Natural killer cell (primary cell): ENCODE measurements at regions not wholly inside any gene's neighbourhood (a gene's known extent, or its start where the extent isn't known, plus 50 kb on each side); places are given as distances from the start of the nearest gene placed in this dataset.

ENCODE experiments used
- ATAC-seq, 3 donors: fragments of 150-1000 bp in 2 of 3; fragments of 200-7000 bp in 1 of 3; cut with Tn5 transposase; 1 replicate in 1 of 3; 2 replicates in 2 of 3; pipeline ENCODE4 v1.10.0; 2021; ENCODE audit warnings: mild to moderate bottlenecking in 2 of 3, moderate library complexity in 2 of 3
- DNase-seq, 2 donors: peaks; one replicate each; pipeline versions ENCODE4 v3.0.0 to v3.0.0-alpha.2; 2013 to 2021; ENCODE audit warnings: mixed read lengths in 1 of 2
- H3K27ac ChIP-seq: one replicate; pipeline ENCODE4 v1.5.1; 2013; ENCODE audit warnings: mild to moderate bottlenecking, low read length
- H3K27me3 ChIP-seq: one replicate; pipeline ENCODE4 v1.6.1; 2013; ENCODE audit warnings: low read length; ENCODE audit not compliant: control insufficient read depth, insufficient read depth
- H3K36me3 ChIP-seq: one replicate; pipeline ENCODE4 v1.6.1; 2013; ENCODE audit warnings: low read length; ENCODE audit not compliant: control insufficient read depth, insufficient read depth
- H3K4me1 ChIP-seq: one replicate; pipeline ENCODE4 v1.6.1; 2013; ENCODE audit warnings: low read length; ENCODE audit not compliant: control insufficient read depth, insufficient read depth
- H3K4me3 ChIP-seq: one replicate; pipeline ENCODE4 v1.5.1; 2013; ENCODE audit warnings: low read length
- H3K9me3 ChIP-seq: one replicate; pipeline ENCODE4 v1.6.1; 2013; ENCODE audit warnings: low read length; ENCODE audit not compliant: control insufficient read depth, insufficient read depth
- H3K27ac Mint-ChIP-seq, 2 donors: one replicate each; pipeline ENCODE4 v1.8.0; 2022; ENCODE audit warnings: mild to moderate bottlenecking in 2 of 2, mixed read lengths in 2 of 2, moderate library complexity in 1 of 2
- H3K27me3 Mint-ChIP-seq, 2 donors: one replicate each; pipeline ENCODE4 v1.8.0; 2022; ENCODE audit warnings: low read depth in 2 of 2, mixed read lengths in 2 of 2
- H3K36me3 Mint-ChIP-seq: one replicate; pipeline ENCODE4 v1.8.0; 2022; ENCODE audit warnings: mixed read lengths
- H3K4me1 Mint-ChIP-seq, 2 donors: one replicate each; pipeline ENCODE4 v1.8.0; 2022; ENCODE audit warnings: mixed read lengths in 2 of 2
- H3K4me3 Mint-ChIP-seq: one replicate; pipeline ENCODE4 v1.8.0; 2022; ENCODE audit warnings: mild to moderate bottlenecking, moderate library complexity, mixed read lengths
- H3K9me3 Mint-ChIP-seq, 2 donors: one replicate each; pipeline ENCODE4 v1.8.0; 2022; ENCODE audit warnings: mixed read lengths in 2 of 2
- CTCF ChIP-seq: fragments of 200-600 bp; IDR thresholded peaks from one replicate; pipeline ENCODE4 v1.8.0; 2022; ENCODE audit warnings: antibody characterized with exemption
- WGBS: methylation state at CpG from one replicate; pipeline ENCODE4 v1.1.7; 2013; ENCODE audit warnings: missing lambda C conversion rate; ENCODE audit not compliant: insufficient coverage; 5-methylcytosine and 5-hydroxymethylcytosine counted together
- intact Hi-C: fragments of 100-400 bp; cut with micrococcal nuclease; formaldehyde crosslinking; loops from one replicate; pipeline ENCODE4 v1.14.2; 2022

- no peak for ATAC-seq
- H3K27me3 ChIP-seq, result no peaks in the 10 kb centered on the region
- DNase-seq, result no peak
- peaks cover 0 to 2% of the 10 kb centered on the region in 2 donors for H3K27me3 Mint-ChIP-seq
- no peak overlapping the region for H3K27ac Mint-ChIP-seq
- no peaks in the 10 kb centered on the region for H3K4me1 ChIP-seq
- H3K9me3 Mint-ChIP-seq, result peaks cover 2 to 6% of the 10 kb centered on the region in 2 donors
- no peak overlapping the region for H3K4me3 Mint-ChIP-seq
- no peak overlapping the region for H3K4me3 ChIP-seq
- H3K36me3 ChIP-seq, result no peaks in the 10 kb centered on the region
- intact Hi-C loops, result no loop called here
- no peaks in the 10 kb centered on the region for H3K9me3 ChIP-seq
- no peak for TF ChIP-seq CTCF
- no peaks in the 10 kb centered on the region for H3K4me1 Mint-ChIP-seq
- no peak overlapping the region for H3K27ac ChIP-seq
- whole genome bisulfite sequencing, result 81% methylated on average over 2 of the region's 2 CpGs
- H3K36me3 Mint-ChIP-seq, result no peaks in the 10 kb centered on the region
Measured at GRCh38 chr17:72064606-72065193, 56.1 kb upstream of the SOX9 start.

- DNase-seq (no peak), ATAC-seq (no peak)
- Histone ChIP-seq H3K4me3 (no peak overlapping the region), H3K4me1 (no peaks in the 10 kb centered on the region), H3K27ac (no peak overlapping the region), H3K9me3 (no peaks in the 10 kb centered on the region), H3K36me3 (no peaks in the 10 kb centered on the region), H3K27me3 (no peaks in the 10 kb centered on the region)
- 88% methylated on average over 3 of the region's 4 CpGs for WGBS
- Mint-ChIP-seq H3K27ac (no peak overlapping the region), H3K27me3 (peaks cover 0 to 2% of the 10 kb centered on the region in 2 donors), H3K9me3 (peaks cover 2 to 6% of the 10 kb centered on the region in 2 donors), H3K4me1 (no peaks in the 10 kb centered on the region), H3K36me3 (no peaks in the 10 kb centered on the region), H3K4me3 (no peak overlapping the region)
- intact Hi-C loops, result no loop called here
- TF ChIP-seq CTCF, result no peak
Measured at GRCh38 chr17:72065556-72065955, 55.3 kb upstream of the SOX9 start.

GRCh38 chr17:72068643-72069042, 52.2 kb upstream of the SOX9 start:
- TF ChIP-seq CTCF, result no peak
- Mint-ChIP-seq H3K4me3 (no peak overlapping the region), H3K27me3 (peaks cover 0 to 2% of the 10 kb centered on the region in 2 donors), H3K27ac (no peak overlapping the region), H3K9me3 (peaks cover 2 to 4% of the 10 kb centered on the region in 2 donors), H3K36me3 (no peaks in the 10 kb centered on the region), H3K4me1 (no peaks in the 10 kb centered on the region)
- intact Hi-C loops, result no loop called here
- DNase-seq (no peak), ATAC-seq (no peak)
- Histone ChIP-seq H3K9me3 (no peaks in the 10 kb centered on the region), H3K4me3 (no peak overlapping the region), H3K36me3 (no peaks in the 10 kb centered on the region), H3K4me1 (no peaks in the 10 kb centered on the region), H3K27ac (no peak overlapping the region), H3K27me3 (no peaks in the 10 kb centered on the region)
- WGBS, result 67% methylated on average over 1 of the region's 1 CpG

- Mint-ChIP-seq H3K4me1 (no peaks in the 10 kb centered on the region), H3K27ac (no peak overlapping the region), H3K4me3 (no peak overlapping the region), H3K9me3 (peaks cover 4 to 5% of the 10 kb centered on the region in 2 donors), H3K36me3 (no peaks in the 10 kb centered on the region), H3K27me3 (peaks cover 0 to 2% of the 10 kb centered on the region in 2 donors)
- no peaks in the 10 kb centered on the region for H3K36me3 ChIP-seq
- no peaks in the 10 kb centered on the region for H3K27me3 ChIP-seq
- ATAC-seq, result no peak
- no peak overlapping the region for H3K27ac ChIP-seq
- H3K9me3 ChIP-seq, result no peaks in the 10 kb centered on the region
- intact Hi-C loops, result no loop called here
- TF ChIP-seq CTCF, result no peak
- H3K4me3 ChIP-seq, result no peak overlapping the region
- H3K4me1 ChIP-seq, result no peaks in the 10 kb centered on the region
- no peak for DNase-seq
- 73% methylated on average over 2 of the region's 2 CpGs for WGBS
Measured at GRCh38 chr17:72069586-72070202, 51.1 kb upstream of the SOX9 start.
